Thyroid gland (tissue), 4 donors: ENCODE measurements at regions not wholly inside any gene's neighbourhood (a gene's known extent, or its start where the extent isn't known, plus 50 kb on each side); places are given as distances from the start of the nearest gene placed in this dataset.

Source experiments
- CTCF ChIP-seq, 6 experiments: fragments of 200-600 bp in 3 of 6; fragments of 450-650 bp in 3 of 6; sonication (generic) in 3 of 6; IDR thresholded peaks; one replicate each; pipeline ENCODE4 v1.5.1; 2016 to 2019; ENCODE audit warnings: antibody characterized with exemption in 6 of 6, mild to moderate bottlenecking in 2 of 6, inconsistent platforms in 1 of 6, moderate library complexity in 1 of 6
- POLR2A ChIP-seq, 2 donors: fragments of 450-650 bp; IDR thresholded peaks; one replicate each; pipeline ENCODE4 v1.6.1; 2017; ENCODE audit warnings: antibody characterized with exemption in 2 of 2, mild to moderate bottlenecking in 2 of 2, moderate library complexity in 1 of 2

DNA sequence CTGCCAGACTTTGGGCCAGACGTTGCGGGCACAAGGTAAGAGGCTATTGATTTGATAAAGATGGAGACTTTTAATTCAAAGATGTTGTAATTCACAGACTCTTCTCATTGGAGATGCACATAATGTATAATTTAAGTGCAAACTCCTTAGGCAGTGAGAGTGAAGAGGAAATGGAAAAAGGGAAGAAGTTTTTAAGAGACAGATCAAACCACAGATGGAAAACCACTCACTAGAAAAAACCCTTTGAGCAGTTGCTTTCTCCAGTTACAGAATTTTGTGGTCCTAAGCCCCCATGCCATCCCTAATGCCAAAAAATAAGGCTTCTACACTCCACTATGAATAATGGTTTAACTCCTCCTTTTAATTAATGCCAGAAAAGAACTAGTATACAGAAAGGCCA is 977.1 kb upstream of the PRKX start:
- TF ChIP-seq CTCF (IDR thresholded peaks at IDR 0.05): no peak
- TF ChIP-seq POLR2A (IDR thresholded peaks at IDR 0.05): no peak
